Stimulated activated CD4-positive, alpha-beta T cell treated with anti-CD3 and anti-CD28 coated beads, Interleukin-4, amount 100 ng/mL, for 48 hours (primary cell): ENCODE measurements at regions not wholly inside any gene's neighbourhood (a gene's known extent, or its start where the extent isn't known, plus 50 kb on each side); places are given as distances from the start of the nearest gene placed in this dataset.
"Not testable (repeated sequence)": the region's sequence is repeated elsewhere in the genome, so short reads cannot be mapped to it uniquely, and the experiment has no call there.

Experiments used
- DNase-seq, 2 donors: peaks; one replicate each; pipeline ENCODE4 v3.0.0-alpha.2; 2020; ENCODE audit warnings: low read depth in 2 of 2

DNA sequence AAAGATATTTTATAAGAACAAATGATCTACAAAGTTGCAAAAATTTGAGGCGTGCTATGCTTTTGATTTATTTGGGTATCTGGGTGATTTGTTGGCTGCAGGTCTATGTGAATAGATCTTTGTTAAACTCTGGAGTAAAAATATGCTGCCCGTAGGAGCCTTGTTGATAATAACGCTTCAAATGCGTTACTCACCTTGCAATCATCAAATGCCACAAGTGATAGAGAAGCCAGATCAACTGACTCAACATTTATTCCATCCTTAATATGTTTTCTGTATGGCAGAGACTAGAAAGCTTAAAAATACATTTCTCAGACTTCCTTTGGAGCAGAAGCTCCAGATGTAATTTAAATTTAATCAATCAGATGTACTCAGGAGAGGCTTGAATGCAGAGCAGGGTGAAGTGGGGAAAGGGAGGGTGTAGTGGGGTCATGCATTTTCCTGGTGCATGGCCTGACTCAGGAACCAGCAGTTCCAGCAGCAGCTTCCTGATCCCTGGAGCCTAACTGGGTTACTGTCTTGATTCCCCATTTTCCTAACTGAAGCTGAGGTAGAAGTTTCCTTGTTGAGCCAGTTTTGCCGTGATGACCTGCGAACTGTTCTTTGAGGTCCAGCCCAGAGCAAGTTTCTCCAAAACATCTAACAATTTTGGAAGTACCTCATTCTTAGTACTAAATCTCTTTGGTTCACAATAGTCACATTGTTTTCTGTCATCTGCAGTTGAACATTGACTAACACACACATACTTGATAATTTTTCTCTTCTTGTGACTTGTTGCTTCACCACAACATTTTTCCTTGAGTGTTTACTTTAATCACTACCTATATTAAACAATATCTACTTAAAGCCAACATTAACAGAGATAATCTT is 284.7 kb upstream of the CWC22 start:
- DNase-seq, result no peak

DNA sequence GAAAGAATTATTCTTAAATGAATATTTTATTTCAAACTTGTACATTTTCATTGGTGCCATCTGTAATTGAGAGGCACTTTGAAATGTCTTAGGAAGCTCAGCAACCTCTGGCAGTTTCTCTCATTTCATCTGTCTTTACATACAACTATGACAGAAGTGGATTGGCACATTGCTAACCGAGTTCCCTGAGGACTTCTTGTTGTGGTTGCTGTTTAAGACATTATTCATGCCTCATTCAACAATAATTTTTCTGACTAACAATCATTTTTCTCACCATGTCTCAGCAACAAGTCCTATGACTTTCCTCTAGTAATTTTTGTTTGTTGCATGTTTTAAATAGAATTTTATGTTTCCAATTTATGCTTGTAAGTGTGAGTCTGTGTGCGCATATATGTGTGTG is 284.0 kb upstream of the CWC22 start:
- DNase-seq, result no peak

- no peak for DNase-seq
These were observed 282.5 kb upstream of the CWC22 start for GRCh38 chr2:180289627-180290026.

GRCh38 chr2:180279581-180279980 is 272.5 kb upstream of the CWC22 start:
- DNase-seq, result no peak

- no peak for DNase-seq
These were observed 269.6 kb upstream of the CWC22 start for GRCh38 chr2:180276733-180277132.

GRCh38 chr2:180268006-180268405 is 260.9 kb upstream of the CWC22 start:
- no peak for DNase-seq

GRCh38 chr2:180261976-180262375 is 254.9 kb upstream of the CWC22 start:
- no peak for DNase-seq

- DNase-seq, result no peak
These were observed 251.5 kb upstream of the CWC22 start for GRCh38 chr2:180258579-180258978.

DNA sequence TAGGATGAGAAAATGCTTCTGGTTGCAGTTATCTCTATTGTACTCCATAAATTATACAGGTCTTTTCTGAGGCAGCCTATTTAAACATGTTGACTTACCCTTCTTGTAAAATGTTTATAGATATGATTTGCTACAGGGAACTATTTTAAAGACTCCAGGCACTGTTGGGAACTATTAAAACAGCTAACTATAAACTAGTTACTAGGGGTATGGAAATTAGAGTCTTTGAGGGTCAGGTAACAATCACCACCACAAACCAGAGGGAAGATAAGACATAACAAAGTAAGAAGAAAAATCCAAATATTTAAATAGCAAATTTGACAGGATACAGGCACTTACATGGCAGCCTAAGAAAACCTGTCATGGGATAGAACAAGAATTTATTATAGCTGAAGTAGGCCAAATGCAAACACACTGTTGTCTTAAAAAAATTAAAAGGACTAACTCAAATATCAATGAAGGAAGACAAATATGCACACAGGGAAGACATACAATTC is 251.0 kb upstream of the CWC22 start:
- no peak for DNase-seq

DNA sequence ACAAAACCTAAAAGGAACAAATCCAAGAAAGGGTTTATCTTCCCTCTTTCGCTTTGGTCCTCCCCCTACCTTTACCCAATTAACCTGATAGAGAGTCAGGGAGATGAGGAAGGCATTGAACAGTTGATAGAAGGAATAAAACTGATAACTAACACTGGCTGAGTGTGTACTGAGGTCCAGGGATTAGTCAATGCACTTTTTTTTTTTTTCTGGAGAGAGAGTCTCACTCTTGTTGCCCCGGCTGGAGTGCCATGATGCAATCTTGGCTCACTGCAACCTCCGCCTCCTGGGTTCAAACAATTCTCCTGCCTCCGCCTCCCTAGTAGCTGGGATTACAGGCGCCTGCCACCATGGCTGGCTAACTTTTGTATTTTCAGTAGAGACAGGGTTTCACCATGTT is 250.2 kb upstream of the CWC22 start:
- no peak for DNase-seq

- no peak for DNase-seq
These were observed 248.9 kb upstream of the CWC22 start for GRCh38 chr2:180255981-180256380.

GRCh38 chr2:180254872-180255271 is 247.8 kb upstream of the CWC22 start:
- no peak for DNase-seq

- no peak for DNase-seq
These were observed 240.6 kb upstream of the CWC22 start for GRCh38 chr2:180247658-180248057.

DNA sequence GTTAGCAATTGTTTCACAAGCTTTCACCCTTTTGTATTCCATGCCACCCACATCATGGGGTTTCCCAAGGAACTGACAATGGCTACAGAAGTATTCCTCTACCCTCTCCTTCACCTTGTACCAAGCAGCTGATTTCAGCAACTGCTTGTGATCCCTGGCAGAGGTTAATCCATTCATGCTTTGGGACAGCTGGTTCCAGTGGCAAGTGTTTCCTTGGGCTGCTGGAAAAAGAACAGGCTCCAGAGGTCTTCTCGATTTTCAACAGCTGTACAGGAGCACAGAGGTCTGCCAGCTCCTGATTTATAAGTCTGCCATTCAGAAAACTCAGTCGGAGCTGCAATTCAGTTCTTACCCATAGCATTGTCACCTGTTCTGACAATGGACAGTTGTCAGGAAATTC is 239.2 kb upstream of the CWC22 start:
- DNase-seq, result no peak

GRCh38 chr2:180240774-180241173 is 233.7 kb upstream of the CWC22 start:
- DNase-seq, result no peak

DNA sequence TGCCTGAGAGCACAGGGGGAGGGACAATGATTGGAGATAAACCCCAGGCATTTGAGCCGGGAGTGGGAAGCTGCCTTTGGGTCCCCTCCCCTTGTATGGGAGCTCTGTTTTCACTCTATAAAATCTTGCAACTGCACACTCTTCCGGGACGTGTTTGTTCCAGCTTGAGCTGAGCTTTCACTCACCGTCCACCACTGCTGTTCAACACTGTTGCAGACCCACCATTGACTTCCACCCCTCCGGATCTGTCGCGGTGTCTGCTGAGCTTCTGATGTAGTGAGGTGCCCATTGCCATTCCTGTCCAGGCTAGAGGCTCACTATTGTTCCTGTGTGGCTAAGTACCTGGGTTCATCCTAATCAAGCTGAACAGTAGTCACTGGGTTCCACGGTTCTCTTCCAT is 231.6 kb upstream of the CWC22 start:
- no peak for DNase-seq

- DNase-seq, result not testable (repeated sequence)
These were observed 229.0 kb upstream of the CWC22 start for GRCh38 chr2:180236061-180236460.

DNA sequence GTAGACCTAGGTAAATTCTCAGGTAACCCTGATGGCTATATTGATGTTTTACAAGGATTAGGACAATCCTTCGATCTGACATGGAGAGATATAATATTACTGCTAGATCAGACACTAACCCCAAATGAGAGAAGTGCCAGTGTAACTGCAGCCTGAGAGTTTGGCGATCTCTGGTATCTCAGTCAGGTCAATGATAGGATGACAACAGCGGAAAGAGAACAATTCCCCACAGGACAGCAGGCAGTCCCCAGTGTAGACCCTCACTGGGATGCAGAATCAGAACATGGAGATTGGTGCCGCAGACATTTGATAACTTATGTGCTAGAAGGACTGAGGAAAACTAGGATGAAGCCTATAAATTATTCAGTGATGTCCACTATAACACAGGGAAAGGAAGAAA is 228.4 kb upstream of the CWC22 start:
- DNase-seq, result not testable (repeated sequence)

DNA sequence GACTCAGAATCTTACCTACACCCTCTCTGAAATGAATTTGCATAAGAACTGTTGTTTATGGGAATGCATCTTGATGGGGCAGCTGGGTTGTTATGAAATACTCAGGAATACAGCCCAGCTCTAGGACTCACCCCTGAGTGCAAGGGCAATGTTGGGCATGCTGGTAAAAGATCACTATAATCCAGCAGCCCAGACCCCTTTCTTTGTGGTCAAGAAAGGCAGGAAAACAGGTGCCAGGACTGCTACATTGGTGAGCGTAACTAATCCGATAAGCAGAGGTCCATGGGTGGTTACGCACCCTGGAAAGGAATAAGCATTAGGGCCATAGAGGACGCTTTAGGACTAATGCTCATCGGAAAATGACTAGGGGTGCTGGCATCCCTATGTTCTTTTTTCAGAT is 227.9 kb upstream of the CWC22 start:
- not testable (repeated sequence) for DNase-seq

DNA sequence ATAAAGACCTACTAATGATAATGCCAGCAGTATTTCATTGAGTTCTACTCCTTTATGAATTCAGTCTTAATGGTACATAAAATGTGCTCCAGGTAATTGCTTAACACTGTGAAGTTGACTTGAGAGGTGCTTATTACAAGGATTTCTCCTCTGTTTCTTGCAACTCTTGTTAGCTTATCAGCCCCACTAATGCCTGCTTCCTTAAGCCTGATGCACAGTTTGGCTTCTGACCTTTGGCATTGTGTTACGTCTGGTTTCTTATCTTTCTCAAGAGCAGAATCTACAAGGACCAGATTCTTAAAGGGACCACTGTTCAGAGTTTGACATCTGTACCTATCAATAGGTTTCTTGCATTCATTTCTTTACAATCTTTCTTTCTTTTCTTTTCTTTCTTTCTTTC is 223.9 kb upstream of the CWC22 start:
- no peak for DNase-seq

GRCh38 chr2:180227461-180227860 is 220.4 kb upstream of the CWC22 start:
- DNase-seq, result no peak

- no peak for DNase-seq
These were observed 218.0 kb upstream of the CWC22 start for GRCh38 chr2:180225118-180225517.

DNA sequence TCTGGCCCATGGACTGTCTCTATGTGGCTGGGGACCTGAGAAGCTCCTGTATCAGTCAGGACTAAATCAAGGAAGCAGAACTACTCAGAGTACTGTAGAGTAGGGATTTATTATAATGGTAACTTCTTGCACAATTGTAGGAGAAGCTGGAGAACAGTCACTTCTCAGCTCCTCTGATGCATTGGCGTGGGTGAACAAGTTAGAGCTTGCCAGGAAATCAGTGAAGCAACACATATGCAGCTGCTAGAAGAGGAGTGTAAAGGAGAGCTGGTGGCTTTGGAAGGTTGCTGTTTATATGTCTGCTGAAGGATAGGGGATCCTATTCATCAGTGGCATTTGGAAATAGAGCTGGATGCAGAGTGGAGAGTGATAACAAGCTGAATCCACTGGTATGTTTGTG is 215.5 kb upstream of the CWC22 start:
- no peak for DNase-seq

GRCh38 chr2:180219491-180219890 is 212.4 kb upstream of the CWC22 start:
- no peak for DNase-seq
